Thyroid gland (tissue), 4 donors: ENCODE measurements at regions not wholly inside any gene's neighbourhood (a gene's known extent, or its start where the extent isn't known, plus 50 kb on each side); places are given as distances from the start of the nearest gene placed in this dataset.

ENCODE experiments used
- DNase-seq, 2 donors: peaks; one replicate each; pipeline ENCODE4 v3.0.0-alpha.2; 2019
- H3K27ac ChIP-seq, 3 donors: fragments of 200-600 bp; sonication (generic); 1 replicate in 2 of 3; 2 replicates in 1 of 3; pipeline ENCODE4 v1.5.1; 2016 to 2019; ENCODE audit warnings: mild to moderate bottlenecking in 1 of 3, moderate library complexity in 1 of 3
- H3K27me3 ChIP-seq: fragments of 200-600 bp; sonication (generic); one replicate; pipeline ENCODE4 v1.5.1; 2019
- H3K36me3 ChIP-seq, 2 donors: fragments of 200-600 bp; sonication (generic); one replicate each; pipeline ENCODE4 v1.5.1; 2016 to 2019
- H3K4me1 ChIP-seq, 2 donors: fragments of 200-600 bp; sonication (generic); one replicate each; pipeline ENCODE4 v1.5.1; 2017 to 2019
- H3K4me3 ChIP-seq, 3 donors: fragments of 200-600 bp; sonication (generic); replicated peaks in 1 of 3; 1 replicate in 2 of 3; 2 replicates in 1 of 3; pipeline ENCODE4 v1.5.1; 2016; ENCODE audit warnings: mild to moderate bottlenecking in 1 of 3
- H3K9me3 ChIP-seq: fragments of 200-600 bp; sonication (generic); one replicate; pipeline ENCODE4 v1.5.1; 2017
- CTCF ChIP-seq, 6 experiments: fragments of 200-600 bp in 3 of 6; fragments of 450-650 bp in 3 of 6; sonication (generic) in 3 of 6; IDR thresholded peaks; one replicate each; pipeline ENCODE4 v1.5.1; 2016 to 2019; ENCODE audit warnings: antibody characterized with exemption in 6 of 6, mild to moderate bottlenecking in 2 of 6, inconsistent platforms in 1 of 6, moderate library complexity in 1 of 6
- POLR2A ChIP-seq, 2 donors: fragments of 450-650 bp; IDR thresholded peaks; one replicate each; pipeline ENCODE4 v1.6.1; 2017; ENCODE audit warnings: antibody characterized with exemption in 2 of 2, mild to moderate bottlenecking in 2 of 2, moderate library complexity in 1 of 2
- WGBS, 2 donors: methylation state at CpG; one replicate each; pipeline ENCODE4 v1.1.5; 2017; 5-methylcytosine and 5-hydroxymethylcytosine counted together
- intact Hi-C: fragments of 100-400 bp; cut with DNase I; formaldehyde crosslinking; loops from one replicate; pipeline ENCODE4 v1.15.1; 2023

- H3K27ac ChIP-seq = no peak overlapping the region
- intact Hi-C loops = no loop called here
- TF ChIP-seq CTCF (IDR thresholded peaks at IDR 0.05) (no peak), POLR2A (IDR thresholded peaks at IDR 0.05) (no peak)
- DNase-seq = no peak
- WGBS, 2 donors = 63 to 81% methylated on average over 1 of the region's 1 CpG
- no peaks in the 10 kb centered on the region for H3K36me3 ChIP-seq
- H3K27me3 ChIP-seq = no peaks in the 10 kb centered on the region
- no peaks in the 10 kb centered on the region for H3K4me1 ChIP-seq
- no peak overlapping the region for H3K4me3 ChIP-seq
- H3K9me3 ChIP-seq = no peaks in the 10 kb centered on the region
Measured at GRCh38 chr4:156084373-156084772, 130.7 kb upstream of the CTSO start.

GRCh38 chr4:156073976-156074375 is 120.3 kb upstream of the CTSO start:
- TF ChIP-seq POLR2A (IDR thresholded peaks at IDR 0.05) (no peak), CTCF (IDR thresholded peaks at IDR 0.05) (no peak)
- Histone ChIP-seq H3K4me3 (no peak overlapping the region), H3K27ac (no peak overlapping the region), H3K4me1 (no peaks in the 10 kb centered on the region), H3K27me3 (no peaks in the 10 kb centered on the region), H3K9me3 (no peaks in the 10 kb centered on the region), H3K36me3 (no peaks in the 10 kb centered on the region)
- intact Hi-C loops = no loop called here
- DNase-seq = no peak
- 72 to 75% methylated on average over 2 of the region's 2 CpGs for WGBS, 2 donors

GRCh38 chr4:156060661-156061060 is 107.0 kb upstream of the CTSO start:
- TF ChIP-seq CTCF (IDR thresholded peaks at IDR 0.05) (no peak), POLR2A (IDR thresholded peaks at IDR 0.05) (no peak)
- DNase-seq = no peak
- intact Hi-C loops = no loop called here
- 84 to 92% methylated on average over 3 of the region's 3 CpGs for WGBS, 2 donors
- Histone ChIP-seq H3K9me3 (no peaks in the 10 kb centered on the region), H3K27me3 (no peaks in the 10 kb centered on the region), H3K4me3 (no peak overlapping the region), H3K27ac (no peak overlapping the region), H3K36me3 (no peaks in the 10 kb centered on the region), H3K4me1 (no peaks in the 10 kb centered on the region)

GRCh38 chr4:156053174-156053573 is 99.5 kb upstream of the CTSO start:
- WGBS, 2 donors = 56 to 60% methylated on average over 3 of the region's 3 CpGs
- Histone ChIP-seq H3K36me3 (no peaks in the 10 kb centered on the region), H3K4me1 (no peaks in the 10 kb centered on the region), H3K27ac (no peak overlapping the region), H3K4me3 (no peak overlapping the region), H3K9me3 (no peaks in the 10 kb centered on the region), H3K27me3 (no peaks in the 10 kb centered on the region)
- intact Hi-C loops = no loop called here
- DNase-seq = no peak
- TF ChIP-seq POLR2A (IDR thresholded peaks at IDR 0.05) (no peak), CTCF (IDR thresholded peaks at IDR 0.05) (no peak)

- Histone ChIP-seq H3K27me3 (no peaks in the 10 kb centered on the region), H3K36me3 (no peaks in the 10 kb centered on the region), H3K4me1 (no peaks in the 10 kb centered on the region), H3K9me3 (no peaks in the 10 kb centered on the region), H3K27ac (no peak overlapping the region), H3K4me3 (no peak overlapping the region)
- intact Hi-C loops = no loop called here
- no peak for DNase-seq
- TF ChIP-seq POLR2A (IDR thresholded peaks at IDR 0.05) (no peak), CTCF (IDR thresholded peaks at IDR 0.05) (no peak)
- WGBS, 2 donors = 94 to 97% methylated on average over 2 of the region's 2 CpGs
Measured at GRCh38 chr4:156052116-156052515, 98.5 kb upstream of the CTSO start.
